Stimulated activated CD8-positive, alpha-beta memory T cell treated with anti-CD3 and anti-CD28 coated beads, Interleukin-12 subunit alpha, Interleukin-12 subunit beta, amount 100 ng/mL, for 24 hours (primary cell): ENCODE measurements at regions not wholly inside any gene's neighbourhood (a gene's known extent, or its start where the extent isn't known, plus 50 kb on each side); places are given as distances from the start of the nearest gene placed in this dataset.

Experiments
- DNase-seq: peaks from one replicate; pipeline ENCODE4 v3.0.0-alpha.2; 2020; ENCODE audit errors: extremely low read depth

GRCh38 chr21:17446737-17447136 lies 66.1 kb upstream of the CXADR start:
- DNase-seq = no peak

- no peak for DNase-seq
Measured at GRCh38 chr21:17449701-17450100, 63.1 kb upstream of the CXADR start.

GRCh38 chr21:17451364-17451891 lies 61.4 kb upstream of the CXADR start:
- no peak for DNase-seq

GRCh38 chr21:17454315-17455027 lies 58.4 kb upstream of the CXADR start:
- DNase-seq = no peak

GRCh38 chr21:17455028-17455353 lies 57.9 kb upstream of the CXADR start:
- no peak for DNase-seq

- no peak for DNase-seq
Measured at GRCh38 chr21:17455451-17455850, 57.4 kb upstream of the CXADR start.

GRCh38 chr21:17458279-17458678 lies 54.6 kb upstream of the CXADR start:
- no peak for DNase-seq

GRCh38 chr21:17460094-17460493 lies 52.7 kb upstream of the CXADR start:
- DNase-seq = no peak

GRCh38 chr21:17461014-17461413 lies 51.8 kb upstream of the CXADR start:
- DNase-seq = no peak

- no peak for DNase-seq
Measured at GRCh38 chr21:17461582-17461981, 51.3 kb upstream of the CXADR start.

GRCh38 chr21:17462276-17462981 lies 50.4 kb upstream of the CXADR start:
- no peak for DNase-seq
